A673 (cell line): ENCODE measurements at regions not wholly inside any gene's neighbourhood (a gene's known extent, or its start where the extent isn't known, plus 50 kb on each side); places are given as distances from the start of the nearest gene placed in this dataset.

Experiments
- EZH2 ChIP-seq: fragments of 200-600 bp; sonication (generic); IDR thresholded peaks from 2 replicates; pipeline ENCODE4 v1.6.1; 2017; ENCODE audit warnings: borderline replicate concordance, low read depth, mild to moderate bottlenecking, mixed read lengths, antibody characterized with exemption, low read length; ENCODE audit not compliant: poor library complexity, severe bottlenecking
- TF ChIP-seq, protein P1 (sequence below): fragments of 300-800, 200-600 bp; sonication (generic); conservative IDR thresholded peaks from 2 replicates; pipeline ENCODE4 v1.5.1; 2017; ENCODE audit warnings: low read depth, mild to moderate bottlenecking, antibody characterized with exemption, low read length, moderate library complexity, mixed read lengths

GRCh38 chr2:3126171-3126910 is 251.3 kb downstream of the EIPR1 start:
- TF ChIP-seq, protein P1, sequence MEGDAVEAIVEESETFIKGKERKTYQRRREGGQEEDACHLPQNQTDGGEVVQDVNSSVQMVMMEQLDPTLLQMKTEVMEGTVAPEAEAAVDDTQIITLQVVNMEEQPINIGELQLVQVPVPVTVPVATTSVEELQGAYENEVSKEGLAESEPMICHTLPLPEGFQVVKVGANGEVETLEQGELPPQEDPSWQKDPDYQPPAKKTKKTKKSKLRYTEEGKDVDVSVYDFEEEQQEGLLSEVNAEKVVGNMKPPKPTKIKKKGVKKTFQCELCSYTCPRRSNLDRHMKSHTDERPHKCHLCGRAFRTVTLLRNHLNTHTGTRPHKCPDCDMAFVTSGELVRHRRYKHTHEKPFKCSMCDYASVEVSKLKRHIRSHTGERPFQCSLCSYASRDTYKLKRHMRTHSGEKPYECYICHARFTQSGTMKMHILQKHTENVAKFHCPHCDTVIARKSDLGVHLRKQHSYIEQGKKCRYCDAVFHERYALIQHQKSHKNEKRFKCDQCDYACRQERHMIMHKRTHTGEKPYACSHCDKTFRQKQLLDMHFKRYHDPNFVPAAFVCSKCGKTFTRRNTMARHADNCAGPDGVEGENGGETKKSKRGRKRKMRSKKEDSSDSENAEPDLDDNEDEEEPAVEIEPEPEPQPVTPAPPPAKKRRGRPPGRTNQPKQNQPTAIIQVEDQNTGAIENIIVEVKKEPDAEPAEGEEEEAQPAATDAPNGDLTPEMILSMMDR: no peak
- TF ChIP-seq EZH2: no peak
